ENCODE measurements at regions not wholly inside any gene's neighbourhood (a gene's known extent, or its start where the extent isn't known, plus 50 kb on each side); places are given as distances from the start of the nearest gene placed in this dataset.
A peak's percentile ranks its signal among the peaks of the same experiment; 100 is the strongest.

DNA sequence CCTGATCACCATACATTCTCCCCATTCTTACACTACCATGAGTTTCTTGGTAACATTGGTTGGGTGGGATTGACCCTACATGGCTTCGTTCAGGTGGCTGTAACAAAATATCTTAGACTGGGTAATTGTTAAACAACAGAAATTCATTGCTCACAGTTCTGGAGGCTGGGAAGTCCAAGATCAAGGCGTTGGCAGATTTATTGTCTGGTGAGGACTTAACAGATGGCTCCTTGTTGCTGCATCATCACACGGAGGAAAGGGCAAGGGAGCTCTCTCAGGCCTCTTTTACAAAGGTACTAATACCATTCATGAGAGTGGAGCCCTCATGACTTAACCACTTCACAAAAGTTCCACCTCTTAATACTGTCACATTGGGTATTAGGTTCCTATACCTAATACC lies 116.7 kb upstream of the EGLN3 start:
- no peak overlapping the region for H3K27ac Mint-ChIP-seq
- H3K27me3 Mint-ChIP-seq = no peaks in the 10 kb centered on the region
- H3K9me3 Mint-ChIP-seq = peaks cover 13% of the 10 kb centered on the region
- H3K4me1 Mint-ChIP-seq (ENCODE audit: unreplicated experiment) = peaks cover 10% of the 10 kb centered on the region
- H3K4me3 Mint-ChIP-seq = no peak overlapping the region
- DNase-seq (ENCODE audit: extremely low spot score, unreplicated experiment) = no peak
- TF ChIP-seq, protein P1, sequence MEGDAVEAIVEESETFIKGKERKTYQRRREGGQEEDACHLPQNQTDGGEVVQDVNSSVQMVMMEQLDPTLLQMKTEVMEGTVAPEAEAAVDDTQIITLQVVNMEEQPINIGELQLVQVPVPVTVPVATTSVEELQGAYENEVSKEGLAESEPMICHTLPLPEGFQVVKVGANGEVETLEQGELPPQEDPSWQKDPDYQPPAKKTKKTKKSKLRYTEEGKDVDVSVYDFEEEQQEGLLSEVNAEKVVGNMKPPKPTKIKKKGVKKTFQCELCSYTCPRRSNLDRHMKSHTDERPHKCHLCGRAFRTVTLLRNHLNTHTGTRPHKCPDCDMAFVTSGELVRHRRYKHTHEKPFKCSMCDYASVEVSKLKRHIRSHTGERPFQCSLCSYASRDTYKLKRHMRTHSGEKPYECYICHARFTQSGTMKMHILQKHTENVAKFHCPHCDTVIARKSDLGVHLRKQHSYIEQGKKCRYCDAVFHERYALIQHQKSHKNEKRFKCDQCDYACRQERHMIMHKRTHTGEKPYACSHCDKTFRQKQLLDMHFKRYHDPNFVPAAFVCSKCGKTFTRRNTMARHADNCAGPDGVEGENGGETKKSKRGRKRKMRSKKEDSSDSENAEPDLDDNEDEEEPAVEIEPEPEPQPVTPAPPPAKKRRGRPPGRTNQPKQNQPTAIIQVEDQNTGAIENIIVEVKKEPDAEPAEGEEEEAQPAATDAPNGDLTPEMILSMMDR (conservative IDR thresholded peaks at IDR 0.05) = no peak
- H3K36me3 Mint-ChIP-seq = no peaks in the 10 kb centered on the region

DNA sequence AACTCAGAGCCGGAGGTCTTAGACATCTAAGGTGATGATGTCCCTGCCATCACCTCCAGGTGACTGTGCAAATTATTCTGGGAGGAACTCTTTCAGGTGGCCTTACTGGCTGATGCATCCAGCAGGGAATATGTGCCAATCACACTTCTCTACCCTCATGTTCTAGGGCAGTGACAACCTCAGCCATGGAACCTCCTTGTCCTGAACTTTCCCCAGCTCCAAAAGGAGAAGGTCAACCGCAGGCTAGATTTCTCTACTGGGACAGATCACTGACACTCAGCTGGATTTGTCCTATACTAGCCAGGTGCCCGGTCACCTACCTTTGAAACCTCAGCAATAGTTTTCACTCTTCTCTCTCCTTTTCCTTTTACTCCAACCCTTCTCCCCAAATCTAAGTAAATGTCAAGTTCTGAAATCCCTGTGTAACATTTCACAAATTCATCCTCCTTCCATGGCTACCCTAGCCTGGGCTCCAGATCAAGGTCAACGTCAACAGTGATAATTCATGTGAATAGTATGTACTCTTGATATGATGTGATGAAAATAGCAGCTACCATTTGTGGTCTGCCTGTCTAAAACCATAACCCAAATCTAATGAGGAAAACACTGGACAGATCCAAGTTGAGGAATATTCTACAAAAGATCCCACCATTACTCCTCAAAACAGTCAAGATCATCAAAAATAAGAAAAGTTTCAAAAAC lies 115.0 kb upstream of the EGLN3 start:
- peaks cover 6% of the 10 kb centered on the region for H3K9me3 Mint-ChIP-seq
- no peak for DNase-seq (ENCODE audit: extremely low spot score, unreplicated experiment)
- H3K36me3 Mint-ChIP-seq = no peaks in the 10 kb centered on the region
- TF ChIP-seq, protein P1 (conservative IDR thresholded peaks at IDR 0.05) = no peak
- peaks cover 9% of the 10 kb centered on the region for H3K27me3 Mint-ChIP-seq
- no peak overlapping the region for H3K27ac Mint-ChIP-seq
- H3K4me1 Mint-ChIP-seq (ENCODE audit: unreplicated experiment) = peaks cover 16% of the 10 kb centered on the region
- H3K4me3 Mint-ChIP-seq = no peak overlapping the region

DNA sequence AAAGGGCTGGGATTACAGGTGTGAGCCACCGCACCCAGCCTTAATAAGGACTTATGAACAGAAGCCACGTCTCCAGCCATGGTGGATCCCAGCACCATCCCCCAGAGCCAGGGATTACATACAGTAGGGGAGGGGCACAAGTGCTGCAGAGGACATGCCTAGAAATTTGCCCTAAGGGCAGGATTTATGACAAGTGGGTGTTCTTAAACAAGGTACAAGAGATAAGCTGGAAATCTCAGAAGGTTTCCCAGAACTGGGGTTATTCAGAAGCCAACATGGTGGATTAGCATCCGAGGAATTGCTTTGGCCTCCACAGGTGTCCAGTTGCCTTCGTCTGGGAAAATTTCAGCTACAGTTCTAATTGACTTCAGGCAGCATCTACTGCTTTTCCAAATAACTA lies 114.4 kb upstream of the EGLN3 start:
- DNase-seq (ENCODE audit: extremely low spot score, unreplicated experiment) = no peak
- Mint-ChIP-seq H3K4me3 (no peak overlapping the region), H3K4me1 (ENCODE audit: unreplicated experiment) (peaks cover 19% of the 10 kb centered on the region), H3K27ac (no peak overlapping the region), H3K9me3 (peaks cover 6% of the 10 kb centered on the region), H3K27me3 (peaks cover 13% of the 10 kb centered on the region), H3K36me3 (no peaks in the 10 kb centered on the region)
- TF ChIP-seq, protein P1 (conservative IDR thresholded peaks at IDR 0.05) = no peak

DNA sequence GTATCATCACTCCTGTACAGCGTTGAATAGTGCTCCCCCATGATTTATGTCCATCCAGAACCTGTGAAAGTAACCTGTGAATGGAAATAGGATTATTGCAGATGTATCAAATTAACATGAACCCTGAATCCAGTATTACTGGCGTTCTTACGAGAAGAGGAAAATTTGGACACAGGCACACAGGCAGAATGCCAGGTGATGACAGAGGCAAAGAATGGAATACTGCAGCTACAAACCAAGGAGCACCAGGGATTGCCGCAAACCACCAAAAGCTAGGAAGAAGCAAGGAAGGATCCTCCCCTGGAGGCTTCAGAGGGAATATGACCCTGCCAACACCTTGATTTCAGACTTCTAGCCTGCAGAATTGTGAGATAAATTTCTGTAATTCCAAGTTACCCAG lies 113.5 kb upstream of the EGLN3 start:
- H3K4me3 Mint-ChIP-seq = no peak overlapping the region
- H3K36me3 Mint-ChIP-seq = no peaks in the 10 kb centered on the region
- no peak for DNase-seq (ENCODE audit: extremely low spot score, unreplicated experiment)
- peaks cover 6% of the 10 kb centered on the region for H3K9me3 Mint-ChIP-seq
- H3K27ac Mint-ChIP-seq = no peak overlapping the region
- peaks cover 22% of the 10 kb centered on the region for H3K4me1 Mint-ChIP-seq (ENCODE audit: unreplicated experiment)
- TF ChIP-seq, protein P1 (conservative IDR thresholded peaks at IDR 0.05) = no peak
- H3K27me3 Mint-ChIP-seq = peaks cover 13% of the 10 kb centered on the region

GRCh38 chr14:34063470-34064164 lies 112.7 kb upstream of the EGLN3 start:
- H3K27me3 Mint-ChIP-seq = peaks cover 15% of the 10 kb centered on the region
- no peak overlapping the region for H3K4me3 Mint-ChIP-seq
- TF ChIP-seq, protein P1 (conservative IDR thresholded peaks at IDR 0.05) = no peak
- H3K27ac Mint-ChIP-seq = peak overlapping the region; percentile 52
- H3K9me3 Mint-ChIP-seq = peaks cover 6% of the 10 kb centered on the region
- DNase-seq (ENCODE audit: extremely low spot score, unreplicated experiment) = no peak
- H3K36me3 Mint-ChIP-seq = no peaks in the 10 kb centered on the region
- peaks cover 26% of the 10 kb centered on the region for H3K4me1 Mint-ChIP-seq (ENCODE audit: unreplicated experiment)
